PC-3 (cell line): ENCODE measurements at regions not wholly inside any gene's neighbourhood (a gene's known extent, or its start where the extent isn't known, plus 50 kb on each side); places are given as distances from the start of the nearest gene placed in this dataset.
"Not testable (repeated sequence)": the region's sequence is repeated elsewhere in the genome, so short reads cannot be mapped to it uniquely, and the experiment has no call there.

Source experiments
- ATAC-seq: fragments of 200-7000 bp; cut with Tn5 transposase; 2 replicates; pipeline ENCODE4 v1.9.1; 2020; ENCODE audit warnings: mild to moderate bottlenecking, moderate library complexity
- BruUV-seq: library from RNA; stranded (reverse); fragments of 400-500 nt; replicated peaks from 2 replicates; lab custom pipeline; 2021; lab: Mats Ljungman, UMichigan
- CTCF ChIA-PET: fragments of 300-600 bp; sonication (Branson Sonifier 250); formaldehyde crosslinking; loops from one replicate; lab custom pipeline; 2022; ENCODE audit warnings: antibody characterized with exemption; lab: Charles Lee
- POLR2A ChIA-PET: fragments of 300-600 bp; sonication (Branson Sonifier 250); formaldehyde crosslinking; loops from one replicate; lab custom pipeline; 2022; ENCODE audit warnings: antibody characterized with exemption; ENCODE audit not compliant: unreplicated experiment; lab: Charles Lee
- DNase-seq: peaks from one replicate; pipeline ENCODE4 v3.0.0-alpha.2; 2015
- H2AFZ ChIP-seq: fragments of 300-600 bp; sonication (generic); 2 replicates; pipeline ENCODE4 v1.6.0; 2016; ENCODE audit warnings: antibody characterized with exemption, low read length
- H3F3A ChIP-seq: fragments of 300-600 bp; sonication (generic); one replicate; pipeline ENCODE4 v1.6.0; 2017; ENCODE audit warnings: antibody characterized with exemption, low read length, control low read depth, mild to moderate bottlenecking; ENCODE audit not compliant: unreplicated experiment
- H3K27ac ChIP-seq: fragments of 300-600 bp; sonication (generic); 2 replicates; pipeline ENCODE4 v1.5.1; 2016; ENCODE audit warnings: mild to moderate bottlenecking, low read length
- H3K27me3 ChIP-seq: fragments of 300-600 bp; sonication (generic); 2 replicates; pipeline ENCODE4 v1.6.1; 2016; ENCODE audit warnings: low read length, mixed read lengths
- H3K36me3 ChIP-seq: fragments of 300-600 bp; sonication (generic); 2 replicates; pipeline ENCODE4 v1.6.1; 2016; ENCODE audit warnings: low read depth, mixed run types, low read length, mixed read lengths
- H3K4me1 ChIP-seq: fragments of 300-600 bp; sonication (generic); 2 replicates; pipeline ENCODE4 v1.5.1; 2016; ENCODE audit warnings: low read length; ENCODE audit not compliant: insufficient read depth
- H3K4me2 ChIP-seq: fragments of 300-600 bp; sonication (generic); 2 replicates; pipeline ENCODE4 v1.6.0; 2016; ENCODE audit warnings: low read length
- H3K4me3 ChIP-seq: fragments of 300-600 bp; sonication (generic); 2 replicates; pipeline ENCODE4 v1.5.1; 2016; ENCODE audit warnings: mild to moderate bottlenecking, low read length, mixed read lengths
- H3K79me2 ChIP-seq: fragments of 300-600 bp; sonication (generic); 2 replicates; pipeline ENCODE4 v1.6.1; 2017; ENCODE audit warnings: low read length, mixed read lengths
- H3K9ac ChIP-seq: fragments of 300-600 bp; sonication (generic); 2 replicates; pipeline ENCODE4 v1.6.0; 2016; ENCODE audit warnings: mild to moderate bottlenecking, low read length
- H3K9me2 ChIP-seq: fragments of 300-600 bp; sonication (generic); replicated peaks from 2 replicates; pipeline ENCODE4 v1.6.1; 2016; ENCODE audit warnings: mixed run types, low read length, mixed read lengths
- H3K9me3 ChIP-seq: fragments of 300-600 bp; sonication (generic); 2 replicates; pipeline ENCODE4 v1.6.1; 2016; ENCODE audit warnings: low read length, mixed read lengths
- H4K20me1 ChIP-seq: fragments of 300-600 bp; sonication (generic); 2 replicates; pipeline ENCODE4 v1.6.1; 2016; ENCODE audit warnings: low read length, mixed read lengths
- CTCF ChIP-seq: fragments of 300-600 bp; sonication (generic); conservative IDR thresholded peaks from 2 replicates; pipeline ENCODE4 v1.5.1; 2017; ENCODE audit warnings: antibody characterized with exemption, low read depth, mild to moderate bottlenecking, low read length
- EZH2 ChIP-seq: fragments of 300-600 bp; sonication (generic); IDR thresholded peaks from one replicate; pipeline ENCODE4 v1.6.1; 2017; ENCODE audit warnings: antibody characterized with exemption, mild to moderate bottlenecking, low read length; ENCODE audit not compliant: unreplicated experiment
- EZH2phosphoT487 ChIP-seq: fragments of 300-600 bp; sonication (generic); IDR thresholded peaks from 2 replicates; pipeline ENCODE4 v1.6.1; 2018; ENCODE audit warnings: mild to moderate bottlenecking, antibody characterized with exemption, low read length, borderline replicate concordance
- intact Hi-C: fragments of 100-400 bp; cut with micrococcal nuclease; formaldehyde crosslinking; loops from 2 replicates; pipeline ENCODE4 v1.9.0; 2023

GRCh38 chr6:157746897-157747296, 76.1 kb upstream of the SNX9 start:
- CTCF ChIA-PET: no interaction called here
- H4K20me1 ChIP-seq: no peaks in the 10 kb centered on the region
- ATAC-seq (no peak), DNase-seq (no peak)
- no peak overlapping the region for H2AFZ ChIP-seq
- POLR2A ChIA-PET: no interaction called here
- H3K9me3 ChIP-seq: no peaks in the 10 kb centered on the region
- H3K27ac ChIP-seq: no peak overlapping the region
- H3K4me1 ChIP-seq: no peaks in the 10 kb centered on the region
- no peaks in the 10 kb centered on the region for H3K36me3 ChIP-seq
- BruUV-seq: no TSS peak
- H3K4me2 ChIP-seq: no peak overlapping the region
- H3K9ac ChIP-seq: no peak overlapping the region
- H3K79me2 ChIP-seq: no peaks in the 10 kb centered on the region
- TF ChIP-seq EZH2phosphoT487: no peak
- TF ChIP-seq CTCF: no peak
- no peak for TF ChIP-seq EZH2
- no peaks in the 10 kb centered on the region for H3F3A ChIP-seq
- no peaks in the 10 kb centered on the region for H3K27me3 ChIP-seq
- H3K9me2 ChIP-seq: no peaks in the 10 kb centered on the region
- no peak overlapping the region for H3K4me3 ChIP-seq
- intact Hi-C loops: no loop called here

DNA sequence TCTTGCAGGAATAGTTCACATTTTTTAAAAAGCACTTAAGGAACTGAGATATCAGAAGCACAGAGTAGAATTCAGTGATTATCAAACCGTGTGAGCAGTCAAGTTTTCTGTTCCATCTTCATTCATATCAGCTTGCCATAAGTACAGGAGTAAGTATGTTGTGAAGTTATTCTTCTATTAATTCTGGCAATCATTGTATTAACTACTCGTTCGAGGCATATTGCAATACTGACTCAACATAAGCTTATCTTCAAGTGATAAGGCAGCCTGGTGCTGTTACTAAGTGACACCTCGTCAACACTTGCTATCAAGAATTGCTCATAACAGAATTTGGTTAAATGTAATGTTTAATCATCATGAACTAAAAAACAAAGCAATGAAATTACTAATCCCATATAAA, 75.7 kb upstream of the SNX9 start:
- Histone ChIP-seq H3K9me2 (no peaks in the 10 kb centered on the region), H3K79me2 (no peaks in the 10 kb centered on the region), H3K36me3 (no peaks in the 10 kb centered on the region), H3F3A (no peaks in the 10 kb centered on the region), H2AFZ (no peak overlapping the region), H3K4me2 (no peak overlapping the region), H3K9me3 (no peaks in the 10 kb centered on the region), H3K27me3 (no peaks in the 10 kb centered on the region), H3K4me1 (no peaks in the 10 kb centered on the region), H3K9ac (no peak overlapping the region), H4K20me1 (no peaks in the 10 kb centered on the region), H3K27ac (no peak overlapping the region), H3K4me3 (no peak overlapping the region)
- ATAC-seq (no peak), DNase-seq (no peak)
- ChIA-PET POLR2A (no interaction called here), CTCF (no interaction called here)
- no TSS peak for BruUV-seq
- intact Hi-C loops: no loop called here
- no peak for TF ChIP-seq CTCF
- no peak for TF ChIP-seq EZH2

GRCh38 chr6:157748839-157749571, 74.0 kb upstream of the SNX9 start:
- no peaks in the 10 kb centered on the region for H3K9me2 ChIP-seq
- H3K27ac ChIP-seq: no peak overlapping the region
- no peak overlapping the region for H2AFZ ChIP-seq
- no peak overlapping the region for H3K9ac ChIP-seq
- H3F3A ChIP-seq: no peaks in the 10 kb centered on the region
- no peak overlapping the region for H3K4me2 ChIP-seq
- no peaks in the 10 kb centered on the region for H3K79me2 ChIP-seq
- H3K4me3 ChIP-seq: no peak overlapping the region
- H3K4me1 ChIP-seq: no peaks in the 10 kb centered on the region
- no peak for TF ChIP-seq CTCF
- no peak for TF ChIP-seq EZH2
- TF ChIP-seq EZH2phosphoT487: no peak
- ChIA-PET CTCF (no interaction called here), POLR2A (no interaction called here)
- no peaks in the 10 kb centered on the region for H4K20me1 ChIP-seq
- intact Hi-C loops: no loop called here
- H3K9me3 ChIP-seq: no peaks in the 10 kb centered on the region
- H3K27me3 ChIP-seq: no peaks in the 10 kb centered on the region
- DNase-seq: no peak
- H3K36me3 ChIP-seq: no peaks in the 10 kb centered on the region
- ATAC-seq: no peak
- BruUV-seq: no TSS peak

- H3K4me3 ChIP-seq, H3K9ac ChIP-seq, H3K9me3 ChIP-seq, H3K4me2 ChIP-seq, H4K20me1 ChIP-seq, H3K79me2 ChIP-seq, ATAC-seq, CTCF ChIA-PET, H2AFZ ChIP-seq, H3K27ac ChIP-seq, H3K27me3 ChIP-seq, H3K4me1 ChIP-seq, H3K36me3 ChIP-seq, H3F3A ChIP-seq, DNase-seq, BruUV-seq, intact Hi-C loops, POLR2A ChIA-PET, H3K9me2 ChIP-seq: not testable (repeated sequence)
Measured at GRCh38 chr6:157750973-157751372, 72.1 kb upstream of the SNX9 start.
